Fibroblast of skin of scalp (primary cell): ENCODE measurements at regions not wholly inside any gene's neighbourhood (a gene's known extent, or its start where the extent isn't known, plus 50 kb on each side); places are given as distances from the start of the nearest gene placed in this dataset.
"Not testable (repeated sequence)": the region's sequence is repeated elsewhere in the genome, so short reads cannot be mapped to it uniquely, and the experiment has no call there.

Experiments
- DNase-seq: peaks from one replicate; pipeline ENCODE4 v3.0.0-alpha.2; 2013

DNA sequence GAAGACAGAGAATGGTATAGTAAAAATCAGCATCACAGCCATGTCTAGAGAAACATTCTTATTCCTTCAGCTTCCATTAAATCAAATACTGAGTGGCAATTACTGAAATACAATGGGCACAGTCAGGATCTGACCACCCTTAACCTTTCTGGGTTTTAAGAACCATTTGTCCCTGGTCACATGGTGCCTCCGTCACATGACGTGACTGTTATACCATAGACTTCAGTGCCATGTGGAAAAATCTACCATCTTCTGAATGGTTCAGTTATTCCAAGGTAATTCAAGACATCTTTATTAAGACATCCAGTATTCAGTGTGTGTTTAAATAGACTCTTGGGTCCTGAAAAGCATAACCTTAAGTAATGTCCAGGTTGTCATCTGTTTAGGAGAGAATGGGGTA, 553.1 kb upstream of the FLRT2 start:
- DNase-seq: no peak

DNA sequence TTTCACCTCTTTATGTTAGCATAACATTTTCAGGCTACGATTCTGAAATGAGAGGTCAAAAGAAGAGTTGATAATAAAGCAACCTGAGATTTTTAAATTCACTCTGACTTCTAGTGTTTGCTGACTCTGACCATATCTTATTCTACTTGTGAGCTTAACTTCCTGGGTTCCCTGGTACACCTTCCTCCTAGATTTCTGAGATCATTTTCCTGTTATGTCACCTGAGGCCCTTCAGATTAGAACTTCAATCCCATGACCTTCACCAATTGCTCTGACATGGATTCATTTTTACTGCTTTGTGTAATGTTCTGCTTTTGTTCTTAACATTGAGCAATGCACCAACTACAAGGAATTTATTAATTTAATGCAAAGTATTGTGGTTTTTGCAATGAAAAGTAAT, 542.9 kb upstream of the FLRT2 start:
- DNase-seq: no peak

DNA sequence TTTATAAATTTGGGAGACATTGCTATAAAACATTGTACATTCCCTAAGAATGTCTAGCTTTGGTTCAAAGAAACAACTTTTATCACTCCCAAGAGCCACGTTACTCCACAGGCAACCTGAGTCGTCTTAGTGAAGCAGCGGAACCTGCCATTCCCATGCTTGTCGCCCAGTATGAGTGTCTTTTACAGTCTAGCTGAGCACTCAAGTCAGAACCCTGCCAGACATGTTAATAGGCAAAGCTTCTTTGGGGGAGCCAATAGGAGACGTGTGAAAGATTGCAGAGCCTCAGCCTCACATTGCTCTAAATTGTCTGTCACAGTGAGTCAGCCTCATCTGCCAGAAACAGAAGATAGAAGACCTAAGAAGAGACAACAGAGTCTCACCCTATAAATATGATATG, 541.6 kb upstream of the FLRT2 start:
- no peak for DNase-seq

DNA sequence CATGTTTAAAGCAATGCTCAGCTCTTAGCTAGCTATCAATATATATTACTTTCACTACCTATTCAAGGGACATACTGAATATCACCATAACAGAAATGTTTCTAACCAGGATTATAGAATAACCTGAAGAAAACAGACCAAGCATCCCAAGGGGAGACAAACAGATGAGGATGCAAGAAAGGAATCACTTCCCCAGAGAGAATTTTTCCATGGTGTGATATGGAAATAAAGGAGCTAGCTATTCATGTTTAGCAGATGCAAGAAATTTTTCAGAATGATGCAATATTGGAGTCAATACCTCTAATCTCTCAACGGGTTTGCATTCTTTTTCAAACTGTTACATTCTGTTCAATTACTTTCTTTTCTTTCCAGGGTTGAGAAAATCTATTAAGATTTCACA, 538.9 kb upstream of the FLRT2 start:
- no peak for DNase-seq

DNA sequence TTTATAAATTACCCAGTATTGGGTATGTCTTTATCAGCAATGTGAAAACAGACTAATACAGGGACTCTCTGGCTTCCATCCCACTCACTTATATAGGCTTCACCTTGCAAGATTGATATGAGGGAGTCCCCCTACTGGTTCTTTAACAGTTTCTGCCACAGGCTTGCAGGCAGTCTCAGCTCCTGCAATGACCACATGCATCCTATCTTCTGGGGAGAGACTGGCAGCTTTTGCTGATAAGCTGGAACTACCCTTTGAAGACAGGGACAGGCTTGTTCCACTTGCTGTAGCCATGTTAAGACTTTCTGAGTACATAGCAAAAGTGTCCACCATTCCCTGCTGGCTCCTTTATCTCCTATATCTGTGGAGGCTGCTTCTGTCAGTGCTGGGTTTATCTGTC, 531.7 kb upstream of the FLRT2 start:
- DNase-seq: no peak

DNA sequence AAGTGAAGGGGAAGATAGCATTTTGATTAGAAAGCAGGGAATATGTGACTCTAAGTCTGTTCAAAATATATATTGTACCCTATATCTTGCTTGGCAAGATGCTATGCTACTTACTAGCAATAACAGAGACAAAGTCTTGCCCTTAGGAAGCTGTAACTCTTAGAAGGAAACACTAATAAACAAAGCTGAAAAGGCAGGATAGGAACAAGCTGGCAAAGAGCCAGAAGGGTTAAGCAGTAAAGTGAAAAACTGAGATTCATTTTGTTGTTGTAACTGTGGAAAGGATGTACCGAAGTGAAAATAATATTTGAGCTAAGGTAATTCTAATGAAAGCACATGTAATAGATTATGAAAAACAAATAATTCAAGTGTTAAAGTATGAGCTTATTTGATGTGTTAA, 527.1 kb upstream of the FLRT2 start:
- DNase-seq: no peak

DNA sequence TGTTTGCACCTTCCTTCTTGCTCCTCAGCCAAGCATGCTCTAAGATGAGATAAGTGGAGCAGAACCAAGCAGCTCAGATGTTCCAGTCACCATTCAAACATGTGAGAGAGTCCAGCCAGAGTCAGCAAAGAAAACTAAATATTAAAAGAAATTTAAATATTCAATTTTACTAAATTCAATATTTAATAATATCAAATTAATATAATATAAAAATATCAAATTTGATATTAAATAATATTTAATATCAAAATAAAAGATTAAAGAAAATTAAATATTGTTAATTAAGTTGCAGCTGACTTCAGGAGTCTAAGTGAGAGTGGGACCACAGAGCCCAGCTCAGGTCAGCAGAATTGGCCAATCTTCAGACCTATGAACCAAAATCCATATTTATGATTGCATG, 526.1 kb upstream of the FLRT2 start:
- no peak for DNase-seq

DNA sequence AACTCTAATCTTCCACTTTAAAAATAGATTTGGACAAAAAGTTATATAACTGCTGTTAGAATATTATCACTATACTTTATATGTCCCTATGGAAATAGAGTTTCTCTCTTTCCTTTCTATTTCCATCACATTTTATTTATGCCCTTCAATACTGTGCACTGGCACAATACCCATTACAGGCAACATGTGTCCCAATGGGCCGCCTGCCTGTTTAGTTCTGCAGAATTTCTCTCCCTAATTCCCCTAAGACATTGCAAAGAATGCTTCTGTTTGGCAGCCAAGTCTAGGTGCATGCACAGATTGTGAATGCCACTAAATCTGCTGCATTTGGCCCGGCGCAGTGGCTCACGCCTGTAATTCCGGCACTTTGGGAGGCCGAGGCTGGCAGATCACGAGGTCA, 520.4 kb upstream of the FLRT2 start:
- no peak for DNase-seq

DNA sequence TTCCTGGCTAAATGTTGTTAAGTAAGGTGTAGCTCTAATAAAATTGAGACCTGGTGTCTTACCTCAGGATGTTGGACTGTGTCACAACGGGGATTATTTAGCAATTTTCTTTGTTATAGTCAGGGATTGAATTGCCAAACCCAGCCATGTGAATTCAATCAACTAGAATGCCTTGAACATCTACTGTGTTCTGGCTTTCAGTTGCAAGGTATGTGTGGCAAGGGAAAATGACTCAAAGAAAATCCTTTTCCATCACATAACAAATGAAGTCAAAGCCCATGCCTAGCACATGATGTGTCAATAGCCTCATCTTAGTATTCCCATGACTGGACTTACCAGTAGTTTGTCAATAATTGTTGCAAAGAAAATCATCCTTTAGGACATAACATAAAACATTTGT, 519.8 kb upstream of the FLRT2 start:
- peak; percentile 29 for DNase-seq

DNA sequence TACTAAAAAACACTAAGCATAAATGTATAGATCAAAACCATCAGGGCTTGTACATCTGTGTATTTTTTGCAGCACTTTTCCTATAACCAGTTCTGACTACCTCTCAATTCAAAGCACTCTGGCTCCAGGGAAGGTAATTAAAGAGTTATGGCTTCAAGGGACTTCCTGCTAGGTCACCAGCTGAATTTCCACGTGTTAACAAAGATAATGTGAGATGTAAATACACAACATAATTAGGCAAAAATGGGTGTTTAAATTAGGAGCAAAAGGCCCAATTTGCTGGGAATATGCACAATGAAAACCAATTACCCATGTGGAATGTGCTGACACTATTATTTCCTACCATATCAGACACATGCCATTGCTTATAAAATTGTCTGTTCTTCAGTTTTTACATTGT, 513.4 kb upstream of the FLRT2 start:
- no peak for DNase-seq

DNA sequence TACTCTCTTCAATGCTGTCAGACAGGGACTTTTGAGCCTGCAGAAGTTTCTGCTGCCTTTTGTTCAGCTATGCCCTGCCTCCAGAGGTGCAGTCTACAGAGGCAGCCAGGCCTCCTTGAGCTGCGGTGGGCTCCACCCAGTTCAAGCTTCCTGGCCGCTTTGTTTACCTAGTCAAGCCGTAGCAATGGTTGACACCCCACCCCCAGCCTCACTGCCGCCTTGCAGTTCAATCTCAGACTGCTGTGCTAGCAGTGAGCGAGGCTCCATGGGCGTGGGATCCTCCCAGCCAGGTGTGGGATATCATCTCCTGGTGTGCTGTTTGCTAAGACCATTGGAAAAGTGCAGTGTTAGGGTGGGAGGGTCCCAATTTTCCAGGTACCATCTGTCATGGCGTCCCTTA, 506.1 kb upstream of the FLRT2 start:
- not testable (repeated sequence) for DNase-seq

DNA sequence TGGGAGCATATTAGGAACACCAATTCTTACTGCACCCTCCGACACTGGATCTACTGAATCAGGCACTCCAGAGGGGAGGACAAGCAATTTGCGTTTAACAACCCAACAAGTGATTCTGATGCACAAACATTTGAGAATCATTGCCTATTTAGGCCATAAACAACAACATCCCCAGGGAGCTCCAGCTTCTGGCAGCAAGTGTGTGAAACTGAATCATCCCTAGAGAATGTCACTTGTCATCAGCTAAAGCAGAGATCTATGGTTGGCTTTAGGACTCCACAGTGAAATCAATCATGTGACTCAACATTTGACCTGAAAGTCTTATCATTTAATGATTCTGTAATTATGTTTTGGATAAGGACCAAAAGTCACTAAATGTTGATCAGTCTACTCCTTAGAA, 505.0 kb upstream of the FLRT2 start:
- peak; percentile 56 for DNase-seq

DNA sequence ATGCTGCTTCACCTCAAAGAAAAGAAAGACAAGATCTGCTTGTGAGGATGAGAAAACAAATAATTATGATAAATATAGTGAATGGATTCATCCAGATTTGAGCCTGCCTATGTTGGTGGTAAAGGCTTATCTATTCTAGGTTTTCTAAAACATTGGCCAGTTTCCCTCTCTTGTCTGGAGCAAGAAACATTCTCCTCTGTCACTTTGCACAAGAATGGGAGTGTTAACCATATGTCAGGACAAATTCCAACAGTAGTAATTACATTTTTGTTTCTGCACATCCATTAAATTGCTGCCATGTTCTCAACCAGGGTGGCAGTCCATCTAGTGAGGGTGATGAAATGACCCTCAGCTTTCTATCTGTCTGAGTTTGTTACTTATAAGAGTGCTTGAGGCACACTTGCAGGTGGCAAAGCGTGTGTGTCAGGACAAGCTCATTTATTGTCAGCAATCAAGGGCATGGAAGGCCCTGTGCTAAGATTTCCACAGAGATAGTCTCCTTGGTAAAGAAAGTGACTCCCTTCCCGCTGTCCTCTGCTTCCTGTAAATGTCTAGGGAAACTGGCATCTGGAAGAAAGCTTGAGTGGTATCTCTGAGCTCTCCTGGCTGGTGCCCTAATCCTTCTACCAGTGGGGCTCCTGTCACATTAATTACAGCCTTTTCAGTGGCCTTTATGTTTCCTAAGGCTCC, 502.1 kb upstream of the FLRT2 start:
- no peak for DNase-seq

DNA sequence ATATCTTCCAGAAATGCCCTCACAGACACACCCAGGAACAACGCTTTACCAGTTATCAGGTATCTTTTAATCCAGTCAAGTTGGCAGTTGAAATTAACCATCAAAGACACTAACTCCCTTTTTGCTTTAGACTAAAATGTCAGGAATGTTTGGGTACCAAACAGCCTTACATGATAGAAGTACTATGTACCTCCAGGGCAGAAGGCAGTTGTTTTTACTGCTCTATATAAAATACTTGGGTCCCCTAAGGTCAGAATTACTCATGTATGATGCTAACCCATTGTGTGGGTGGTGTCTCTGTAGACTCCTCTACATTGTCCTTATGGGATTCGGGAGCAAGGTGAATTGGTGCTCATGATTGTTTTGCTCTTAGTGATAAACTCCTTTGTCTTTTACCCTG, 492.5 kb upstream of the FLRT2 start:
- no peak for DNase-seq

DNA sequence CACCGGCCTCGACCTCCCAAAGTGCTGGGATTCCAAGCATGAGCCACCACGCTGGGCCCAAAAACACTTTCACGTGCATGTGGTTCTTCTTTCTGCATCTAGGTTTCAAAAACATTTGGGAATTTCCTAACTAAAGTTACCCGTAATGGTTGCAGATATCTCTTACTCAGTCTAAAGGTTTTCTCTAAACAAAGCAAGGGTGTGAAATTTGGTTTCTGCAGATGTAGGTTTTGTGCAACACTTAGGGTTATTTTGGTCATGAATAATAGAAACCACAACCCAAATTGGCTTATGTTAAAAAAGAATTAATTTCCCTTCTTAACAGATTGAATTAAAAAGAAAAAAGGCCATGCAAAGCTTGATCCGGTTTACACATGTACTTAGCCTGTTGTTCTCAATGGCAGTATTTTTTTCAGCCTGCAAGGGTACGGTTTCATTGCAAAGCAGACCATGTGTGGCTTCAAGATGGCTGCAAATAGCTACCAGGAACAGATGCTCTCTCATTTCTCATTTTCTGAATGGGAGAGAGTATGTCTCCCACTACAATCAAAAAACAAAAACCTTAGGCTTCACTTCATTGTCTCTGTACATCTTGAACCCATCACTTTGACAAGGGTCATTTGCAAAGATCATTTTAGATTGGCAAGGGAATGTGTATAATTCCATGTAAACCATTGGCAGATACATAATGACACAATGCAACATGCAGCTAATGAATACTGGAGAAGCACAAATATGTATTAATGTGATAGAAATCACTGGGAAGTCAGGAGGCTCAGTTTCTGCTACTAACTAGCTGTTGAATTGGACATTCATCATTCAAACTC, 491.2 kb upstream of the FLRT2 start:
- no peak for DNase-seq

DNA sequence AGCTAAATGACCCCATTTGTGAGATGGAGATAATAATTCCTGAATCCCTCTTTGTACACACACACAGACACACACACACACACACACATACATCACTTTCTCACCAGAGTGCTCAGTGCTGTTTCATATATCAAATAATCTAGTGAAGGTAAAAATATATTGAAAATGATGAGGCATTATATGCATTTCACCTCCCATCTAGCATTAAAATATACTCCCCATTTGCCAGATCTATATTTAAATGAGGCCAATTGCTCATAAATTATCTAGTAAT, 490.7 kb upstream of the FLRT2 start:
- DNase-seq: no peak

DNA sequence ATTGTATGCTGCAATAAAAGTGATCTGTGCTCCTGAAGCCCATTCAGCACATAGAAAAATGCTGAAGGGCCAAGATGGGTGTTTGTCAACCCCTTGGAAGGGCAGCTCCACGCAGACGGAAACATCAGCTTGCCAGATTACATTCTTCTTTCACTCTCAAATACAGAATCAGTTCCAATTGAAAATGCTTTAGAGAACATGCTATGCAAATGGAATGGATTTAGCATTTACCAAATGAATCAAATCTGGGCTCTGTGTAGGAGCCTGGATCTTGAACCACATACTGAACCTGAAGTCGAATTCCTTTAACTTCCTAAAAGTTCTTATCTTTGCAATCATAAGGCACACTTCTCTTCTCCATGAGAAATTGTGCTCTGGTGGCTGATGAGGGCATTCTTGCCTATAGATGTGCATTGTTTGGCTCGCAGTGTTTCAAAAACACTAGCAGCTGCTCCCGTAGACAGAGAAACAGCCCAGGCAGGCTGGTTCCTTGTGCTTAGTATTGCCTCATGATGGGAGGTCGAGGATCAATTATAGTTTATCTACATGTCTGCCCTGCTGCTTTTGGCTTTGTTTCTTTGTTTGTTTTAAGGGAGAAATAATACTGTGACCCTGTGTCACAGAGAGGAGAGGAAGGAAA, 489.8 kb upstream of the FLRT2 start:
- no peak for DNase-seq

DNA sequence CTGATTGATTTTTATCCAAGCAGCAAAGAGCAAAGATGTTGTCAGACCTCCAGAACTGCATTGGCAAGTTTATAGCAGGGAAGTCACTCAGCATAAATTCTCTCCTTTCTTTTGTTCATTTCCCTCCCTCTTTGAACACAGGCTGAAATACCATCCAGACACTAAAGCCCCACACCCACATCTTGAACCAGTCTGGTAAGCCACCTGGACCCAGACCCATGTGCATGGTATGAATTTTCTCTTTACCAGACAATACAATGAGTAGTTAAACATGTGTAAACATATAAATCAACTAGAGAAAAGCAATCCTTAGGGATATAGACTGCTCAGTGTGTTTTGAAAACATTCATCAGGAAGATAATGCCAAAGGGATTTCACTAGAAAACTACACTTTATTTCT, 488.3 kb upstream of the FLRT2 start:
- DNase-seq: no peak

DNA sequence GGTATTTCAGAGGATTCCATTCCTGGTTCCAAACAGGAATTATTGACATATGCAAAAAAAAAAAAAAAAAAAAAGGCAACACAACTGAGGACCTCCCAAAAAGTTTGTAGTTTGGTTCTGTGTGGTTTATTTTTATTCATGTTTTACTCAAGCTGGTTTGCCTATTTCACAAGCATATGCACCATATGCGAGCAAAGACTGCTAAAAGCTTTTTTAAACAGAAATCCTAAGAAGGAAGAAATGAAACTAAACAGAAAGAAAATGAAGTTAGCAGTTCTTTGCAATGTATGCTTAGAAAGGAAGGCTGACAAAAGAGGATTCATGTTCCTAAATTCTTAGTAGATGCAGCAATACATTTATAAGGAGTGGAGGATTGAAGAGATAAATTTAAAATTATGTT, 487.6 kb upstream of the FLRT2 start:
- DNase-seq: no peak

DNA sequence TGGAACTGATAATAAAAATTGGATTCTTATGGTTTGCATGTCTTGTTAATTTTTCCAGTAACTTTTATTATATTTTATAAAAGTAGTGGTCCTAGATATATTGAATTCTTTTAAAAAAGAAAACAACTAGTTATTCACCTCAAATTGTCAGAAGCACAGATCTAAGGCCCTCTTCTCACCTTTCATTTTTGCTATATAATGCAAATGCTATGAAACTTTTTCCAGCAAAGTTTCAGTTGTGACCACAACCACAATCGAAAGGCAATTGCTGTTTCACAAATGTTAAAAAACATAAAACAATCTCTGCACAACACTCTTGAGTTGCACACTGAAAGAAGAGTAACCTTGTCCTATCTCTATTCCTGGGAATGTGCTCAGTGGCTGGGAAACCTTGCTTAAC, 479.8 kb upstream of the FLRT2 start:
- no peak for DNase-seq

DNA sequence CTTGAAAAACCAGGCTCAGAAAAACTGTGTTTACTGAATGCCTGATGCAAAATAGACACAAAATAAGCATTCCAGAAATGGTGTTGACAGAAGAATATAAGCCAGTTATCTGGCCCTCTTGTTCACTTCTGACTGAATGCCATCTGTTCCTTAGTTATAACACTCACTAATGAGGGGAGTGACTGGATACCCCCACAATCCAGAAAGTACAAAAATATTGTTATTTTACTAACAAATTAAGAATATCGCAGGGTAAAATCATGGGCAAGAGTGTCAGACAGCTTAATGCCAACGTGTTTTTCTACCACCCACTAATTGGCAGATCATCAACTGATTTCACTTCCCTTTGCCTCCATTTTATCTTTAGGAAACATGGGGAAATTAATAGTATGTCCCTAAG, 477.3 kb upstream of the FLRT2 start:
- no peak for DNase-seq

DNA sequence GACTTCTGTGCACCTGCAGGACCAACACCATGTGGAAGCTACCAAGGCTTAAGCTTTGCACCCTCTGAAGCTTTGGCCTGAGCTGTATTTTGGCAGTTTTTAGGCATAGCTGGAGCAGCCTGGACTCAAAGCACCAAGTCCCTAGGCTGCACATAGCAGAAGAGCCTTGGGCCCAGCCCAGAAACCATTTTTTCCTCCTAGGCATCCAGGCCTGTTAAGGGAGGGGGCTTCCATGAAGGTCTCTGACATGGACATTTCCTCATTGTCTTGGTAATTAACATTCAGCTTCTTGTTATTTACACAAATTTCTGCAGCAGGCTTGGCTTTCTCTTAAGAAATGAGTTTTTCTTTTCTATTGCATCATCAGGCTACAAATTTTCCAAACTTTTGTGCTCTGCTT, 475.8 kb upstream of the FLRT2 start:
- no peak for DNase-seq

DNA sequence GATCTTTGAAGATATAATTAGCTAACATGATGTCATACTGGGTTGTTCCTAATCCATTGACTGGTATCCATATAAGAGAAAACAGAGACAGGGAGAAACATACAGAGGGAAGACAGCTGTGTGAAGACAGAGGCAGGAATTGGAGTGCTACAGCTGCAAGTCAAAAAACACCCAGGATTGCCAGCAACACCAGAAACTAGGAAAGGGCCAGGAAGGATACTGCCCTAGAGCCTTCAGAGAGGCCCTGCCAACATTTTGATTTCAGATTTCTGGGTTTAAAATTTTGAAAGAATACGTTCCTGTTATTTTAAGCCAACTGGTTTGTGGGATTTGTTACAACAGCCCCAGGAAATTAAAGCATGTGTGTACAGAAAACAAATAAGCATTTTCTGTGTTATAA, 473.7 kb upstream of the FLRT2 start:
- DNase-seq: no peak

DNA sequence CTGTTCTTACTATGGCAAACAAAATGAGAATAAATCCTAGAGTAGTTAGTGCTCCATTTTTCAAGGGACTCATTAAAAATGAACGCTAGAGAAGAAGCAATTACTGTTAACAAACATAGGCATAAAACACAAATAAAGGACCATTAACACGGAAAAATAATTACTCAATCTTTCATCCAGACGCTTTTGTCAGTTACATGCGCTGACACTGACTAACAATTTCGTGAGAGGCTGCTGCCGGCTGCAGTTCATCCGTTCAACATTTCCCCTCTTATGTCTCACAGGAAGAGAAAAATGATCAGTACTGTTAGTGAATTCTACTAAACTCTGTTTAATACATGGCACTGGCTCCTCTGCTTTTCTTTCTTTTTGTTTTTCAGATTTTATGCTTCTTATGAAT, 472.7 kb upstream of the FLRT2 start:
- DNase-seq: no peak
